Parathyroid adenoma (tissue), 2 donors: ENCODE measurements at regions not wholly inside any gene's neighbourhood (a gene's known extent, or its start where the extent isn't known, plus 50 kb on each side); places are given as distances from the start of the nearest gene placed in this dataset.

Experiments
- H2AFZ ChIP-seq: fragments of 300-600 bp; sonication (generic); one replicate; pipeline ENCODE4 v1.7.0; 2017; ENCODE audit warnings: antibody characterized with exemption, mild to moderate bottlenecking
- H3K27ac ChIP-seq: fragments of 300-600 bp; sonication (generic); one replicate; pipeline ENCODE4 v1.7.0; 2017
- H3K27me3 ChIP-seq: fragments of 300-600 bp; sonication (generic); one replicate; pipeline ENCODE4 v1.7.0; 2017; ENCODE audit warnings: low read length; ENCODE audit not compliant: control insufficient read depth, insufficient read depth
- H3K36me3 ChIP-seq: fragments of 300-600 bp; sonication (generic); one replicate; pipeline ENCODE4 v1.7.0; 2017; ENCODE audit warnings: low read length; ENCODE audit not compliant: control insufficient read depth, insufficient read depth
- H3K4me1 ChIP-seq: fragments of 300-600 bp; sonication (generic); one replicate; pipeline ENCODE4 v1.7.0; 2017; ENCODE audit warnings: control low read depth
- H3K4me2 ChIP-seq: fragments of 300-600 bp; sonication (generic); one replicate; pipeline ENCODE4 v1.7.0; 2017; ENCODE audit warnings: low read length
- H3K4me3 ChIP-seq: fragments of 300-600 bp; sonication (generic); one replicate; pipeline ENCODE4 v1.7.0; 2017; ENCODE audit warnings: low read depth, low read length
- H3K79me2 ChIP-seq: fragments of 300-600 bp; sonication (generic); one replicate; pipeline ENCODE4 v1.7.0; 2017; ENCODE audit warnings: control low read depth
- H3K9ac ChIP-seq: fragments of 300-600 bp; sonication (generic); one replicate; pipeline ENCODE4 v1.7.0; 2017; ENCODE audit warnings: mild to moderate bottlenecking
- H3K9me3 ChIP-seq: fragments of 300-600 bp; sonication (generic); one replicate; pipeline ENCODE4 v1.7.0; 2017; ENCODE audit warnings: low read length; ENCODE audit not compliant: control insufficient read depth
- CTCF ChIP-seq: fragments of 300-600 bp; sonication (generic); IDR thresholded peaks from one replicate; pipeline ENCODE4 v1.7.0; 2017; ENCODE audit warnings: antibody characterized with exemption, mild to moderate bottlenecking
- donor health status: primary hyperparathyroidism.

- Histone ChIP-seq H3K9ac (no peak overlapping the region), H3K36me3 (no peaks in the 10 kb centered on the region), H2AFZ (no peak overlapping the region), H3K4me3 (no peak overlapping the region), H3K4me1 (peaks cover 5% of the 10 kb centered on the region), H3K79me2 (no peaks in the 10 kb centered on the region), H3K27me3 (no peaks in the 10 kb centered on the region), H3K9me3 (no peaks in the 10 kb centered on the region), H3K27ac (no peak overlapping the region), H3K4me2 (no peak overlapping the region)
- no peak for TF ChIP-seq CTCF
These were observed 185.8 kb downstream of the GADD45G start for GRCh38 chr9:89790542-89791109.

GRCh38 chr9:89791754-89792153 lies 186.9 kb downstream of the GADD45G start:
- no peak overlapping the region for H2AFZ ChIP-seq
- H3K9ac ChIP-seq: no peak overlapping the region
- no peaks in the 10 kb centered on the region for H3K9me3 ChIP-seq
- H3K27ac ChIP-seq: no peak overlapping the region
- H3K79me2 ChIP-seq: no peaks in the 10 kb centered on the region
- no peaks in the 10 kb centered on the region for H3K27me3 ChIP-seq
- H3K4me2 ChIP-seq: no peak overlapping the region
- no peak for TF ChIP-seq CTCF
- no peaks in the 10 kb centered on the region for H3K36me3 ChIP-seq
- H3K4me1 ChIP-seq: peaks cover 7% of the 10 kb centered on the region
- no peak overlapping the region for H3K4me3 ChIP-seq

GRCh38 chr9:89792189-89793123 lies 187.6 kb downstream of the GADD45G start:
- H3K27me3 ChIP-seq: no peaks in the 10 kb centered on the region
- H3K9ac ChIP-seq: no peak overlapping the region
- H3K36me3 ChIP-seq: no peaks in the 10 kb centered on the region
- H3K4me3 ChIP-seq: no peak overlapping the region
- H3K4me1 ChIP-seq: peaks cover 7% of the 10 kb centered on the region
- no peaks in the 10 kb centered on the region for H3K79me2 ChIP-seq
- no peak overlapping the region for H2AFZ ChIP-seq
- H3K4me2 ChIP-seq: no peak overlapping the region
- no peak overlapping the region for H3K27ac ChIP-seq
- TF ChIP-seq CTCF: no peak
- no peaks in the 10 kb centered on the region for H3K9me3 ChIP-seq

GRCh38 chr9:89793124-89793495 lies 188.3 kb downstream of the GADD45G start:
- Histone ChIP-seq H3K27me3 (no peaks in the 10 kb centered on the region), H3K79me2 (no peaks in the 10 kb centered on the region), H2AFZ (no peak overlapping the region), H3K9me3 (no peaks in the 10 kb centered on the region), H3K36me3 (no peaks in the 10 kb centered on the region), H3K27ac (no peak overlapping the region), H3K9ac (no peak overlapping the region), H3K4me2 (no peak overlapping the region), H3K4me1 (peaks cover 7% of the 10 kb centered on the region), H3K4me3 (no peak overlapping the region)
- TF ChIP-seq CTCF: no peak
